ENCODE measurements at regions not wholly inside any gene's neighbourhood (a gene's known extent, or its start where the extent isn't known, plus 50 kb on each side); places are given as distances from the start of the nearest gene placed in this dataset.
"Not testable (repeated sequence)": the region's sequence is repeated elsewhere in the genome, so short reads cannot be mapped to it uniquely, and the experiment has no call there.

DNA sequence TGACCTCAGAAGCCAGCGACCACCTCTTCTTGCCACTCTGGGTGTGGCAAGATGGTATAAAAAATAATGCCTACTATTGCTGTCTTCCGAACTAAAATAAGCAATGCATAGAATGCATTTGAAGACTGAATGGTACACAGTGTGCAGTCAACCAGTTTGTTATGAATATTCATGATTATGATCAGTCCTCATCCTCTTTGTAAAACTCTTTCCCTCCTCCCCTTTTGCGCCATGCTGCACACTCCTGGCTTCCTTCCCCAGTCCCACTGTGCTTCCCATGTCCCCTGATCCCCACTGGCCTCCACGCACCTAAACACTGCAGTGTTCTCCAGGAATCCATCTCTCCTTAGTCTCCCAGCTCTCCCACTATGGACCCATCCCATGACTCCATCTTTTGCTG is 348.0 kb downstream of the SOX9 start:
- no peak for TF ChIP-seq CTCF (IDR thresholded peaks at IDR 0.05)
- TF ChIP-seq POLR2A (IDR thresholded peaks at IDR 0.05): no peak
- intact Hi-C loops (cut with DNase I): no loop called here
- WGBS, 2 donors: 83 to 85% methylated on average over 4 of the region's 4 CpGs

DNA sequence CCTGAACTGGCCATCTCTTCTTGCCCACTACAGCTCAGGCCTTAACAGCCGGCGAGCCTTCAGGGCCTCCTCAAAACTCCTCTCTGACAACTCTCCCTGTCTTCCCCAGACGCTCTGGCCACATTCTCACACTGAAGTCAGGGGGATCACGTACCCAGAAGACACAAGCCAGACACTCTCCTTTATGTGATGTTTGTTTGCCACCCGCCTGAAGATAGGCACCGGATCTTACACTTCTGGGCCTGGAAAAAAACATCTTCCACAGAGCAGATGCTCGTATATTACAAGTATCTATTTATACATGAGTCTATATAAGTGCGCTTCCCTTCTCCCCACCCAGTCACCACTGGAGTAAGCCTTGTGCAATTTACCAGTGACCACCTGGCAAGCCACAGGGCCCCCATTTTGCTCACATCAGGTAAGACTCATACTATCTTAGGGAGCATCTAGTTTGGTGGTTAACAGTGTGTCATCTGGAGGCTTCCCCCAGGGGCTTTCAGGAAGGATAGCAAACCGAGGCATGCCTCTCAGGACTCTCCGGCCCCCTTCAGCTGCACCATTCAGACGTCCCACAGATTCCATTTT is 349.4 kb downstream of the SOX9 start:
- TF ChIP-seq CTCF (IDR thresholded peaks at IDR 0.05): no peak
- no peak for TF ChIP-seq POLR2A (IDR thresholded peaks at IDR 0.05)
- H3K9me3 ChIP-seq: no peaks in the 10 kb centered on the region
- H3K4me1 ChIP-seq: peaks cover 61 to 72% of the 10 kb centered on the region in 2 donors
- intact Hi-C loops (cut with DNase I): no loop called here
- no peak for DNase-seq
- peak overlapping the region in 2 of 3 donors; percentile 95 to 96 for H3K27ac ChIP-seq
- no peaks in the 10 kb centered on the region for H3K27me3 ChIP-seq
- WGBS, 2 donors: 90 to 92% methylated on average over 11 of the region's 11 CpGs
- no peak overlapping the region for H3K4me3 ChIP-seq (replicated peaks in 1 of 3)
- no peaks in the 10 kb centered on the region for H3K36me3 ChIP-seq

More for the DNA sequence above, 348.0 kb downstream of the SOX9 start:
- peaks cover 62 to 79% of the 10 kb centered on the region in 2 donors for H3K4me1 ChIP-seq
- H3K9me3 ChIP-seq: no peaks in the 10 kb centered on the region
- no peak overlapping the region for H3K4me3 ChIP-seq (replicated peaks in 1 of 3)
- H3K36me3 ChIP-seq: no peaks in the 10 kb centered on the region
- no peaks in the 10 kb centered on the region for H3K27me3 ChIP-seq
- DNase-seq: no peak
- peak overlapping the region; percentile 71 to 96 (median 95) for H3K27ac ChIP-seq

DNA sequence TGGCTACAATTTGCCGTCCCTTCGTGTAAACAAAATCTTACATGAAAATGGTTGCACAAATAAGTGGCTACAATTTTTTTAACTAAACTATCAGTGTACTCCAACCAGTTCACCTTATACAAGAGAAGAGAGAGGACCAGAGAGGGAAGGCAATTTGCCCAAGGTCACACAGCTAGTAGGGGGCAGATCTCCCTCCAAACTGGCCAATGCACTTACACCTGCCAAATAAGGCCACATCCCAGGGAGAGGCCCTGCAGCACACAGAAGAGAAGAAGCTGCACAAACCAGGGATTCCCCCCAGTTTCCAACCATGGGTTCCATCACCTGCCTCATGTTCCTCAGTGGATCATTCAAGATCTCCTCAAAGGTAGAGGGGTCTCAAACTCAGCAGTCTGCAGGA is 349.9 kb downstream of the SOX9 start:
- H3K27ac ChIP-seq: peak overlapping the region; percentile 64 to 96 (median 95)
- no peaks in the 10 kb centered on the region for H3K36me3 ChIP-seq
- 93 to 95% methylated on average over 2 of the region's 2 CpGs for WGBS, 2 donors
- no peaks in the 10 kb centered on the region for H3K27me3 ChIP-seq
- TF ChIP-seq CTCF (IDR thresholded peaks at IDR 0.05) (no peak), POLR2A (IDR thresholded peaks at IDR 0.05) (no peak)
- H3K4me1 ChIP-seq: peaks cover 61 to 72% of the 10 kb centered on the region in 2 donors
- no peak overlapping the region for H3K4me3 ChIP-seq (replicated peaks in 1 of 3)
- intact Hi-C loops (cut with DNase I): no loop called here
- no peak for DNase-seq
- H3K9me3 ChIP-seq: no peaks in the 10 kb centered on the region

DNA sequence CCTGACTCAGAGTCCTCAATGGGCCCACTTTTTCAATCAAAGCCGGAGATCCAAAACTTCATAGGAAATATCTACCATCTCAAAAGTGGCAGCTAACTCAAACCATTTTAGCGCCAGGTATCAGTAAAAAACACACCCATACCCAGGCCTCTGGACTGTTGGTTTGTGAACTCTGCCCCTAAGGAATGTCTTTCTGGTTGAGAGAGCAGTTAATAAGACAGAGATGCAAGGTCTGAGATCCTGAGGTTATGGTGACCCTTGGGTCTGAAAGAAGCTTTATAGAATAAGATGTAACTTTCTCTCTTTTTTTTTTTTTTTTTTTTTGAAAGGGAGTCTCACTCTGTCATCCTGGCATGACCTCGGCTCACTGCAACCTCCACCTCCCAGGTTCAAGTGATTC is 350.5 kb downstream of the SOX9 start:
- no peaks in the 10 kb centered on the region for H3K9me3 ChIP-seq
- no peak for TF ChIP-seq POLR2A (IDR thresholded peaks at IDR 0.05)
- TF ChIP-seq CTCF (IDR thresholded peaks at IDR 0.05): no peak
- intact Hi-C loops (cut with DNase I): no loop called here

DNA sequence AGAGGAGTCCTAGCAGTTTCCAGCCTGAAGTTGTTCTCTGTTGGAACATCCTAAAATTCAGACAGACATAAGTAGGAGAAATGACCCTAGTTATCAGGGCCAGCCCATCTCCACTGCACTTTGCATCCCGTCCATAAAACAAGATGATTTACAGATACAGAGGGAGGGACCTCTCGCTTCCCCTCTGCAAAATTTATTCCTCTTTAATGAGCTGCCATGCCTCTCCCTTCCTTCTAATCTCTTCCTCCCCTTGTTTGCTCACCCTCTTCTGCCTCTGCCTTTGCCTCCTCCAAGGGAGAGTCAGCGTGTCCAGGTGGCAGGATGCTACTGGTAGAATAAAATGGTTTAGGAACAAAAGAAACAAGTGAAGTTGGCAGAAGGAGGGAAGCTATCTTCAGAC is 351.3 kb downstream of the SOX9 start:
- no peak for DNase-seq
- Histone ChIP-seq H3K36me3 (no peaks in the 10 kb centered on the region), H3K27me3 (no peaks in the 10 kb centered on the region), H3K27ac (peak overlapping the region; percentile 64 to 96 (median 78)), H3K9me3 (no peaks in the 10 kb centered on the region), H3K4me1 (peaks cover 58 to 67% of the 10 kb centered on the region in 2 donors), H3K4me3 (replicated peaks in 1 of 3) (no peak overlapping the region)
- intact Hi-C loops (cut with DNase I): no loop called here
- TF ChIP-seq CTCF (IDR thresholded peaks at IDR 0.05) (no peak), POLR2A (IDR thresholded peaks at IDR 0.05) (no peak)
- 78 to 80% methylated on average over 3 of the region's 3 CpGs for WGBS, 2 donors

More for the DNA sequence above, 350.5 kb downstream of the SOX9 start:
- 49 to 63% methylated on average over 3 of the region's 3 CpGs for WGBS, 2 donors
- DNase-seq: no peak
- Histone ChIP-seq H3K4me1 (peaks cover 61 to 72% of the 10 kb centered on the region in 2 donors), H3K27me3 (no peaks in the 10 kb centered on the region), H3K36me3 (no peaks in the 10 kb centered on the region), H3K4me3 (replicated peaks in 1 of 3) (no peak overlapping the region), H3K27ac (peak overlapping the region; percentile 64 to 96 (median 78))

DNA sequence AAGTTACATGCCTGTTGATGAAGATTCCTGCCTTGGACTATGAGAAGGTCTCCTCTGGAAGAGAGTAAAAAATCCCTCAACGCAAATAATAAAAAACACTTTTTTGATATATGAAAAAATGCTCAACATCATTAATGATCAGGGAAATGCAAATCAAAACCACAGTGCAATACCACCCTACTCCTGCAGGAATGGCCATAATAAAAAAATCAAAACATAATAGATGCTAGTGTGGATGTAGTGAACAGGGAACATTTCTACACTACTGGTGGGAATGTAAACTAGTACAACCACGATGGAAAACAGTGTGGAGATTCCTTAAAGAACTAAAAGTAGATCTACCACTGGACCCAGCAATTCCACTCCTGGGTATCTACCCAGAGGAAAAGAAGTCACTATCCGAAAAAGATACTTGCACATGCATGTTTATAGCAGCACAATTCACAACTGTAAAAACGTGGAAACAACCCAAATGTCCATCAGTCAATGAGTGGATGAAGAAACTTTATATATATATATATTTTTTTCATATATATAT is 352.1 kb downstream of the SOX9 start:
- H3K27me3 ChIP-seq; H3K4me3 ChIP-seq (replicated peaks in 1 of 3); DNase-seq; H3K36me3 ChIP-seq; intact Hi-C loops (cut with DNase I); H3K9me3 ChIP-seq: not testable (repeated sequence)
- H3K4me1 ChIP-seq: peaks cover 59 to 67% of the 10 kb centered on the region in 2 donors
- peak overlapping the region in 2 of 3 donors; percentile 78 to 96 for H3K27ac ChIP-seq
- 84% methylated on average over 4 of the region's 4 CpGs for WGBS, 2 donors

Measured in thyroid gland (tissue), 4 donors.